DOHH2 (cell line): ENCODE measurements at regions not wholly inside any gene's neighbourhood (a gene's known extent, or its start where the extent isn't known, plus 50 kb on each side); places are given as distances from the start of the nearest gene placed in this dataset.

Experiments
- CTCF ChIP-seq: fragments of 200-600 bp; sonication (generic); IDR thresholded peaks from one replicate; pipeline ENCODE4 v1.5.1; 2014; ENCODE audit warnings: antibody characterized with exemption, mild to moderate bottlenecking, low read depth, low read length; ENCODE audit not compliant: poor library complexity, severe bottlenecking
- EZH2phosphoT487 ChIP-seq: fragments of 200-600 bp; sonication (generic); IDR thresholded peaks from 2 replicates; pipeline ENCODE4 v1.6.1; 2017; ENCODE audit warnings: borderline replicate concordance, mild to moderate bottlenecking, antibody characterized with exemption, low read length, moderate library complexity, mixed read lengths

DNA sequence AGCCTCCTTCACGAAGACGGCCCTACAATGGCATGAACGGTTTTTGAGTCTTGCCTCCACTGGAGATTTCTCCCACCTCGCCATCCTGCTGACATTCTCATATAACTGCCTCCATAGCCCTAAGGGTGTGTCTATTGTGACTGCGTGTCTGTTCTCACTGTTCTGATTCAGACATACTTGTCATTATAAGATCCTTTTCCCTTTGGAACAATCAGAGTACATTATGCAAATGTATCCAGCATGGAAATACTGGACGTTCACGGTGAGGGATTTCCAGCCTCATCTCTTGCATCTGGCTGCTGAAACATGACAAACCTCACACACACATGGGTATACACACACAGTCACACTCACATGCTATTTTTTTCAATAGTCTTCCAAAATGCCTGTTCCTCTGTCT lies 402.1 kb downstream of the DIRAS2 start:
- TF ChIP-seq CTCF: no peak
- TF ChIP-seq EZH2phosphoT487: no peak
